ENCODE measurements at regions not wholly inside any gene's neighbourhood (a gene's known extent, or its start where the extent isn't known, plus 50 kb on each side); places are given as distances from the start of the nearest gene placed in this dataset.

- DNase-seq (no peak), ATAC-seq (ENCODE audit: low read depth) (no peak)
- Mint-ChIP-seq H3K4me1 (no peaks in the 10 kb centered on the region), H3K27ac (no peak overlapping the region), H3K9me3 (no peaks in the 10 kb centered on the region), H3K27me3 (peaks cover 2% of the 10 kb centered on the region), H3K36me3 (no peaks in the 10 kb centered on the region), H3K4me3 (no peak overlapping the region)
- POLR2A ChIA-PET, result no interaction called here
Measured at GRCh38 chr5:112112346-112112745, 306.7 kb downstream of the EPB41L4A start.

- Mint-ChIP-seq H3K4me1 (no peaks in the 10 kb centered on the region), H3K9me3 (no peaks in the 10 kb centered on the region), H3K36me3 (no peaks in the 10 kb centered on the region), H3K27ac (no peak overlapping the region), H3K4me3 (no peak overlapping the region), H3K27me3 (peaks cover 2% of the 10 kb centered on the region)
- no peak for ATAC-seq (ENCODE audit: low read depth)
- DNase-seq, result no peak
- POLR2A ChIA-PET, result no interaction called here
Measured at GRCh38 chr5:112109331-112110007, 309.6 kb downstream of the EPB41L4A start.

- ATAC-seq (ENCODE audit: low read depth) (no peak), DNase-seq (no peak)
Measured at GRCh38 chr5:112106878-112107277, 312.2 kb downstream of the EPB41L4A start.

GRCh38 chr5:112097768-112098167 lies 321.3 kb downstream of the EPB41L4A start:
- Mint-ChIP-seq H3K9me3 (no peaks in the 10 kb centered on the region), H3K27me3 (peaks cover 11% of the 10 kb centered on the region), H3K4me1 (no peaks in the 10 kb centered on the region), H3K36me3 (no peaks in the 10 kb centered on the region), H3K4me3 (no peak overlapping the region), H3K27ac (no peak overlapping the region)
- DNase-seq (no peak), ATAC-seq (ENCODE audit: low read depth) (no peak)
- POLR2A ChIA-PET, result no interaction called here

More at GRCh38 chr5:112106878-112107277, 312.2 kb downstream of the EPB41L4A start:
- Mint-ChIP-seq H3K4me1 (no peaks in the 10 kb centered on the region), H3K36me3 (no peaks in the 10 kb centered on the region), H3K27ac (no peak overlapping the region), H3K4me3 (no peak overlapping the region), H3K9me3 (no peaks in the 10 kb centered on the region), H3K27me3 (peaks cover 2% of the 10 kb centered on the region)
- POLR2A ChIA-PET, result no interaction called here

- Mint-ChIP-seq H3K36me3 (no peaks in the 10 kb centered on the region), H3K4me1 (no peaks in the 10 kb centered on the region), H3K9me3 (no peaks in the 10 kb centered on the region), H3K27ac (no peak overlapping the region), H3K27me3 (peaks cover 3% of the 10 kb centered on the region), H3K4me3 (no peak overlapping the region)
- POLR2A ChIA-PET, result no interaction called here
- DNase-seq, result no peak
- no peak for ATAC-seq (ENCODE audit: low read depth)
Measured at GRCh38 chr5:112087222-112087621, 330.2 kb upstream of the NREP start.

- Mint-ChIP-seq H3K4me1 (no peaks in the 10 kb centered on the region), H3K36me3 (no peaks in the 10 kb centered on the region), H3K27ac (no peak overlapping the region), H3K4me3 (no peak overlapping the region), H3K27me3 (peaks cover 3% of the 10 kb centered on the region), H3K9me3 (no peaks in the 10 kb centered on the region)
- DNase-seq, result no peak
- no peak for ATAC-seq (ENCODE audit: low read depth)
- POLR2A ChIA-PET, result no interaction called here
Measured at GRCh38 chr5:112086740-112087139, 329.7 kb upstream of the NREP start.

- peaks cover 3% of the 10 kb centered on the region for H3K9me3 Mint-ChIP-seq
- no peak for ATAC-seq (ENCODE audit: low read depth)
- POLR2A ChIA-PET, result no interaction called here
Measured at GRCh38 chr5:112084149-112084548, 327.2 kb upstream of the NREP start.

GRCh38 chr5:112083623-112084022 lies 326.6 kb upstream of the NREP start:
- POLR2A ChIA-PET, result no interaction called here
- peaks cover 3% of the 10 kb centered on the region for H3K27me3 Mint-ChIP-seq
- DNase-seq (no peak), ATAC-seq (ENCODE audit: low read depth) (no peak)
- H3K4me1 Mint-ChIP-seq, result no peaks in the 10 kb centered on the region
- H3K4me3 Mint-ChIP-seq, result no peak overlapping the region
- peaks cover 4% of the 10 kb centered on the region for H3K9me3 Mint-ChIP-seq
- no peak overlapping the region for H3K27ac Mint-ChIP-seq
- H3K36me3 Mint-ChIP-seq, result no peaks in the 10 kb centered on the region

More at GRCh38 chr5:112084149-112084548, 327.2 kb upstream of the NREP start:
- Mint-ChIP-seq H3K4me3 (no peak overlapping the region), H3K27me3 (peaks cover 3% of the 10 kb centered on the region), H3K27ac (no peak overlapping the region), H3K36me3 (no peaks in the 10 kb centered on the region), H3K4me1 (no peaks in the 10 kb centered on the region)
- no peak for DNase-seq

- DNase-seq (no peak), ATAC-seq (ENCODE audit: low read depth) (no peak)
- Mint-ChIP-seq H3K9me3 (peaks cover 8% of the 10 kb centered on the region), H3K27me3 (peaks cover 4% of the 10 kb centered on the region), H3K27ac (no peak overlapping the region), H3K4me3 (peak overlapping the region; percentile 10), H3K4me1 (peaks cover 7% of the 10 kb centered on the region), H3K36me3 (peaks cover 4% of the 10 kb centered on the region)
- POLR2A ChIA-PET, result no interaction called here
Measured at GRCh38 chr5:112077180-112077579, 320.2 kb upstream of the NREP start.

GRCh38 chr5:112070022-112070421 lies 313.0 kb upstream of the NREP start:
- Mint-ChIP-seq H3K27me3 (peaks cover 9% of the 10 kb centered on the region), H3K4me3 (no peak overlapping the region), H3K27ac (no peak overlapping the region), H3K4me1 (no peaks in the 10 kb centered on the region), H3K36me3 (no peaks in the 10 kb centered on the region), H3K9me3 (no peaks in the 10 kb centered on the region)
- no peak for DNase-seq
- ATAC-seq (ENCODE audit: low read depth), result no peak
- POLR2A ChIA-PET, result no interaction called here

- no peaks in the 10 kb centered on the region for H3K4me1 Mint-ChIP-seq
- H3K36me3 Mint-ChIP-seq, result no peaks in the 10 kb centered on the region
- H3K9me3 Mint-ChIP-seq, result no peaks in the 10 kb centered on the region
- POLR2A ChIA-PET, result no interaction called here
- no peak overlapping the region for H3K4me3 Mint-ChIP-seq
- ATAC-seq (ENCODE audit: low read depth) (no peak), DNase-seq (no peak)
- peaks cover 9% of the 10 kb centered on the region for H3K27me3 Mint-ChIP-seq
- no peak overlapping the region for H3K27ac Mint-ChIP-seq
Measured at GRCh38 chr5:112069329-112069728, 312.3 kb upstream of the NREP start.

- POLR2A ChIA-PET, result no interaction called here
- Mint-ChIP-seq H3K4me1 (no peaks in the 10 kb centered on the region), H3K36me3 (no peaks in the 10 kb centered on the region), H3K4me3 (no peak overlapping the region), H3K27me3 (peaks cover 9% of the 10 kb centered on the region), H3K9me3 (no peaks in the 10 kb centered on the region), H3K27ac (no peak overlapping the region)
- ATAC-seq (ENCODE audit: low read depth) (no peak), DNase-seq (no peak)
Measured at GRCh38 chr5:112068593-112068992, 311.6 kb upstream of the NREP start.

GRCh38 chr5:112065781-112066180 lies 308.8 kb upstream of the NREP start:
- no peaks in the 10 kb centered on the region for H3K4me1 Mint-ChIP-seq
- no peaks in the 10 kb centered on the region for H3K9me3 Mint-ChIP-seq
- H3K27ac Mint-ChIP-seq, result no peak overlapping the region
- H3K27me3 Mint-ChIP-seq, result peaks cover 4% of the 10 kb centered on the region
- H3K36me3 Mint-ChIP-seq, result no peaks in the 10 kb centered on the region
- POLR2A ChIA-PET, result no interaction called here
- H3K4me3 Mint-ChIP-seq, result no peak overlapping the region
- ATAC-seq (ENCODE audit: low read depth), result no peak
- no peak for DNase-seq

GRCh38 chr5:112064956-112065355 lies 308.0 kb upstream of the NREP start:
- POLR2A ChIA-PET, result no interaction called here
- Mint-ChIP-seq H3K9me3 (no peaks in the 10 kb centered on the region), H3K27me3 (peaks cover 3% of the 10 kb centered on the region), H3K36me3 (no peaks in the 10 kb centered on the region), H3K4me3 (no peak overlapping the region), H3K4me1 (no peaks in the 10 kb centered on the region), H3K27ac (no peak overlapping the region)
- no peak for DNase-seq
- ATAC-seq (ENCODE audit: low read depth), result no peak

GRCh38 chr5:112064271-112064701 lies 307.3 kb upstream of the NREP start:
- Mint-ChIP-seq H3K27me3 (peaks cover 6% of the 10 kb centered on the region), H3K4me3 (no peak overlapping the region)

More at GRCh38 chr5:112064271-112064701, 307.3 kb upstream of the NREP start:
- POLR2A ChIA-PET, result no interaction called here
- DNase-seq (no peak), ATAC-seq (ENCODE audit: low read depth) (no peak)
- H3K36me3 Mint-ChIP-seq, result no peaks in the 10 kb centered on the region
- no peaks in the 10 kb centered on the region for H3K9me3 Mint-ChIP-seq
- H3K27ac Mint-ChIP-seq, result no peak overlapping the region
- H3K4me1 Mint-ChIP-seq, result no peaks in the 10 kb centered on the region

All from activated naive CD8-positive, alpha-beta T cell treated with anti-CD3 and anti-CD28 coated beads, Interleukin-2, amount 10 ng/mL, durations not matched to agents 7 days and 5 days (primary cell).